HepG2 (cell line): ENCODE measurements at regions not wholly inside any gene's neighbourhood (a gene's known extent, or its start where the extent isn't known, plus 50 kb on each side); places are given as distances from the start of the nearest gene placed in this dataset.

ENCODE experiments used
- ATAC-seq: fragments of 200-7000 bp; cut with Tn5 transposase; 3 replicates; pipeline ENCODE4 v1.9.1; 2020; ENCODE audit warnings: mild to moderate bottlenecking, moderate library complexity
- BruUV-seq: library from RNA; stranded (reverse); fragments of 400-500 nt; replicated peaks from 2 replicates; lab custom pipeline; 2021; lab: Mats Ljungman, UMichigan
- CTCF ChIA-PET: fragments of 300-600 bp; formaldehyde crosslinking; extraction: SDS; loops from one replicate; lab custom pipeline; 2021; ENCODE audit warnings: low total read pairs, inconsistent platforms, low intra/inter-chr PET ratio; lab: Yijun Ruan, JAX
- POLR2A ChIA-PET: fragments of 350-600 bp; sonication (Branson Sonifier 250); formaldehyde crosslinking; loops from one replicate; lab custom pipeline; 2020; ENCODE audit warnings: antibody characterized with exemption, inconsistent platforms; lab: Yijun Ruan, JAX
- DNase-seq: peaks from one replicate; pipeline ENCODE4 v3.0.0-alpha.2; 2015; ENCODE audit warnings: low spot score
- FAIRE-seq: peaks from 3 replicates; lab custom pipeline; 2011; peaks lifted over from hg19 to GRCh38; lab: Jason Lieb, UNC
- H2AFZ ChIP-seq: one replicate; pipeline ENCODE4 v1.6.1; 2011; ENCODE audit warnings: low read length, inconsistent platforms
- H3K27ac ChIP-seq: fragments of 300-600 bp; 3 replicates; pipeline ENCODE4 v1.8.0; 2011; ENCODE audit warnings: mixed run types, mild to moderate bottlenecking, mixed read lengths, low read length, inconsistent platforms; ENCODE audit not compliant: insufficient read depth; ENCODE audit errors: extremely low read length
- H3K27me3 ChIP-seq, 2 experiments: fragments of 200-600 bp in 1 of 2; 2 replicates in 1 of 2; 3 replicates in 1 of 2; pipeline versions ENCODE4 v1.6.0 to v1.8.0; 2011; ENCODE audit warnings: low read length in 2 of 2, mild to moderate bottlenecking in 2 of 2, moderate library complexity in 2 of 2, inconsistent platforms in 1 of 2; ENCODE audit not compliant: insufficient read depth in 2 of 2, control insufficient read depth in 1 of 2
- H3K36me3 ChIP-seq, 2 experiments: fragments of 200-600 bp in 1 of 2; replicated peaks in 1 of 2; 2 replicates in 1 of 2; 3 replicates in 1 of 2; pipeline versions ENCODE4 v1.5.1 to v1.8.0; 2011; ENCODE audit warnings: low read length in 2 of 2, inconsistent platforms in 1 of 2; ENCODE audit not compliant: insufficient read depth in 2 of 2, control insufficient read depth in 1 of 2
- H3K4me1 ChIP-seq: 2 replicates; pipeline ENCODE4 v1.5.1; 2012; ENCODE audit warnings: low read length, inconsistent platforms; ENCODE audit not compliant: insufficient read depth
- H3K4me2 ChIP-seq: 2 replicates; pipeline ENCODE4 v1.6.0; 2011; ENCODE audit warnings: low read depth, low read length, inconsistent platforms
- H3K4me3 ChIP-seq, 3 experiments: fragments of 200-600 bp in 1 of 3; sonication (generic), shearing (Covaris generic) in 1 of 3; replicated peaks in 1 of 3; 2 replicates each; pipeline ENCODE4 v1.5.1; 2011 to 2016; ENCODE audit warnings: low read length in 3 of 3, inconsistent platforms in 2 of 3, low read depth in 2 of 3, mild to moderate bottlenecking in 2 of 3, control low read depth in 1 of 3, mixed read lengths in 1 of 3; ENCODE audit not compliant: insufficient read depth in 1 of 3
- H3K79me2 ChIP-seq: one replicate; pipeline ENCODE4 v1.6.1; 2011; ENCODE audit warnings: low read length, inconsistent platforms; ENCODE audit not compliant: insufficient read depth
- H3K9ac ChIP-seq: 2 replicates; pipeline ENCODE4 v1.6.0; 2011; ENCODE audit warnings: mild to moderate bottlenecking, low read depth, low read length, inconsistent platforms; ENCODE audit not compliant: insufficient read depth
- H3K9me3 ChIP-seq: 2 replicates; pipeline ENCODE4 v1.5.1; 2012; ENCODE audit warnings: mild to moderate bottlenecking, low read length
- H4K20me1 ChIP-seq: 2 replicates; pipeline ENCODE4 v1.6.0; 2011; ENCODE audit warnings: inconsistent platforms, mild to moderate bottlenecking, low read length, moderate library complexity; ENCODE audit not compliant: insufficient read depth
- KLF15 ChIP-seq: sonication (generic); formaldehyde crosslinking; IDR thresholded peaks from 2 replicates; pipeline ENCODE4 v1.8.1; 2023; ENCODE audit warnings: borderline replicate concordance, mild to moderate bottlenecking, inconsistent platforms, missing genetic modification reagents, mixed read lengths
- MAX ChIP-seq: IDR thresholded peaks from 2 replicates; pipeline ENCODE4 v1.6.1; 2012; ENCODE audit warnings: inconsistent platforms
- POLR2G ChIP-seq: fragments of 200-400 bp; formaldehyde crosslinking; IDR thresholded peaks from 2 replicates; pipeline ENCODE4 v1.6.1; 2018; ENCODE audit warnings: mild to moderate bottlenecking, low read depth, low read length, moderate library complexity
- ZNF343 ChIP-seq: sonication (generic); formaldehyde crosslinking; IDR thresholded peaks from 2 replicates; pipeline ENCODE4 v1.4.0; 2020; ENCODE audit warnings: mild to moderate bottlenecking, missing genetic modification reagents
- ZNF687 ChIP-seq: sonication (generic); formaldehyde crosslinking; IDR thresholded peaks from 2 replicates; pipeline ENCODE4 v1.5.1; 2020; ENCODE audit warnings: mild to moderate bottlenecking, missing genetic modification reagents, moderate library complexity
- WGBS: methylation state at CpG from one replicate; pipeline ENCODE4 v1.1.6; 2017; ENCODE audit warnings: low lambda C conversion rate; 5-methylcytosine and 5-hydroxymethylcytosine counted together
- in situ Hi-C: cut with HindIII; loops from 2 replicates; pipeline ENCODE4 v1.10.0; 2017; ENCODE audit warnings: low pct_unique_long_range_greater_than_20kb; ENCODE audit not compliant: extremely low pct_ligation_motif_present
- intact Hi-C: fragments of 100-400 bp; cut with micrococcal nuclease; formaldehyde crosslinking; loops from one replicate; pipeline ENCODE4 v1.10.0; 2022; ENCODE audit not compliant: unreplicated experiment

GRCh38 chr14:81841346-81841745 lies 307.7 kb upstream of the SEL1L start:
- no peak overlapping the region for H3K27ac ChIP-seq
- no peaks in the 10 kb centered on the region for H3K4me1 ChIP-seq
- no peak overlapping the region for H2AFZ ChIP-seq
- in situ Hi-C loops, result no loop called here
- intact Hi-C loops, result no loop called here
- H3K4me2 ChIP-seq, result no peak overlapping the region
- DNase-seq (no peak), FAIRE-seq (no peak), ATAC-seq (no peak)
- H3K9ac ChIP-seq, result no peak overlapping the region
- H3K27me3 ChIP-seq, result no peaks in the 10 kb centered on the region
- CTCF ChIA-PET, result no interaction called here
- no TSS peak for BruUV-seq
- H3K9me3 ChIP-seq, result peaks cover 74% of the 10 kb centered on the region
- no peak overlapping the region for H3K4me3 ChIP-seq
- H4K20me1 ChIP-seq, result no peaks in the 10 kb centered on the region
- H3K79me2 ChIP-seq, result no peaks in the 10 kb centered on the region
- TF ChIP-seq ZNF687 (CRISPR knock-in tag) (no peak), POLR2G (no peak), MAX (no peak), KLF15 (no peak), ZNF343 (no peak)
- WGBS, result 25% methylated on average over 5 of the region's 5 CpGs
- POLR2A ChIA-PET, result no interaction called here
- H3K36me3 ChIP-seq, result no peaks in the 10 kb centered on the region
